K562 (cell line): ENCODE measurements at regions not wholly inside any gene's neighbourhood (a gene's known extent, or its start where the extent isn't known, plus 50 kb on each side); places are given as distances from the start of the nearest gene placed in this dataset.

Source experiments
- CBX8 ChIP-seq: fragments of 200-600 bp; sonication (generic); IDR thresholded peaks from 2 replicates; pipeline ENCODE4 v1.6.1; 2012; ENCODE audit warnings: borderline replicate concordance, mixed run types, low read depth, mild to moderate bottlenecking, moderate library complexity, mixed read lengths, low read length, control low read depth, inconsistent platforms; ENCODE audit not compliant: poor library complexity, severe bottlenecking; ENCODE audit errors: extremely low read depth
- CEBPG ChIP-seq, 3 experiments: fragments of 200-800 bp in 1 of 3; sonication (Bioruptor generic) in 1 of 3; sonication (generic) in 1 of 3; formaldehyde crosslinking in 1 of 3; IDR thresholded peaks in 2 of 3; conservative IDR thresholded peaks in 1 of 3; 2 replicates each; pipeline versions ENCODE4 v1.6.1 to v1.8.0; 2016 to 2022; ENCODE audit warnings: missing compliant biosample characterization in 2 of 3, missing genetic modification characterization in 2 of 3, mild to moderate bottlenecking in 1 of 3, missing genetic modification reagents in 1 of 3
- CHD2 ChIP-seq: IDR thresholded peaks from 2 replicates; pipeline ENCODE4 v1.6.1; 2011; ENCODE audit warnings: low read depth, low read length
- DACH1 ChIP-seq: fragments of 450-650 bp; IDR thresholded peaks from 2 replicates; pipeline ENCODE4 v1.6.1; 2018; ENCODE audit not compliant: partially characterized antibody
- ETV6 ChIP-seq, 3 experiments: fragments of 150-350 bp in 1 of 3; sonication (generic) in 1 of 3; formaldehyde crosslinking in 1 of 3; IDR thresholded peaks; 2 replicates each; pipeline versions ENCODE4 v1.6.1 to v1.8.0; 2014 to 2022; ENCODE audit warnings: borderline replicate concordance in 2 of 3, low read depth in 2 of 3, antibody characterized with exemption in 1 of 3, low read length in 1 of 3, mild to moderate bottlenecking in 1 of 3, missing genetic modification reagents in 1 of 3
- FOXA3 ChIP-seq, 2 experiments: fragments of 450-650 bp in 1 of 2; sonication (generic) in 1 of 2; formaldehyde crosslinking; IDR thresholded peaks in 1 of 2; conservative IDR thresholded peaks in 1 of 2; 2 replicates each; pipeline versions ENCODE4 v1.4.0 to v1.8.0; 2020 to 2022; ENCODE audit warnings: mild to moderate bottlenecking in 2 of 2, missing genetic modification reagents in 1 of 2
- FOXP1 ChIP-seq: sonication (generic); formaldehyde crosslinking; IDR thresholded peaks from 2 replicates; pipeline ENCODE4 v1.8.0; 2022; ENCODE audit warnings: mild to moderate bottlenecking, missing genetic modification reagents
- GTF2F1 ChIP-seq: IDR thresholded peaks from 2 replicates; pipeline ENCODE4 v1.6.1; 2011; ENCODE audit warnings: low read depth, low read length, improper control_type of control experiment
- JUN ChIP-seq, 2 experiments: sonication (generic) in 1 of 2; formaldehyde crosslinking in 1 of 2; IDR thresholded peaks; 2 replicates each; pipeline versions ENCODE4 v1.6.1 to v1.8.0; 2012 to 2022; ENCODE audit warnings: borderline replicate concordance in 2 of 2, mild to moderate bottlenecking in 2 of 2, improper control_type of control experiment in 1 of 2, low read depth in 1 of 2, low read length in 1 of 2, missing genetic modification reagents in 1 of 2
- KDM1A ChIP-seq, 2 experiments: fragments of 450-650 bp; IDR thresholded peaks; 2 replicates each; pipeline ENCODE4 v1.6.1; 2016; ENCODE audit warnings: mild to moderate bottlenecking in 2 of 2
- MYC ChIP-seq, 2 experiments: fragments of 250-450 bp in 1 of 2; sonication (Bioruptor Pico) in 1 of 2; IDR thresholded peaks; 2 replicates each; pipeline versions ENCODE4 v1.5.1 to v1.6.1; 2012 to 2021; ENCODE audit warnings: low read depth in 2 of 2, borderline replicate concordance in 1 of 2, improper control_type of control experiment in 1 of 2, low read length in 1 of 2, mild to moderate bottlenecking in 1 of 2, moderate library complexity in 1 of 2
- NCOR1 ChIP-seq: fragments of 450-650 bp; IDR thresholded peaks from 2 replicates; pipeline ENCODE4 v1.6.1; 2016; ENCODE audit warnings: mild to moderate bottlenecking, moderate library complexity
- POLR2A ChIP-seq: fragments of 450-650 bp; conservative IDR thresholded peaks from 2 replicates; pipeline ENCODE4 v1.6.1; 2016
- PURB ChIP-seq: sonication (generic); formaldehyde crosslinking; IDR thresholded peaks from 2 replicates; pipeline ENCODE4 v1.9.0; 2021; ENCODE audit warnings: low read depth, mild to moderate bottlenecking, missing genetic modification reagents
- RBM17 ChIP-seq: fragments of 200-400 bp; formaldehyde crosslinking; IDR thresholded peaks from 2 replicates; pipeline ENCODE4 v1.6.1; 2017; ENCODE audit warnings: low read depth, mild to moderate bottlenecking, low read length, borderline replicate concordance
- RBM39 ChIP-seq: fragments of 200-400 bp; formaldehyde crosslinking; optimal IDR thresholded peaks from 2 replicates; pipeline ENCODE3; 2018; ENCODE audit warnings: low read depth, low read length
- RFX1 ChIP-seq: fragments of 450-650 bp; IDR thresholded peaks from 2 replicates; pipeline ENCODE4 v1.6.1; 2016; ENCODE audit warnings: mild to moderate bottlenecking, moderate library complexity
- SOX6 ChIP-seq: fragments of 450-650 bp; IDR thresholded peaks from 2 replicates; pipeline ENCODE4 v1.6.1; 2014; ENCODE audit warnings: mild to moderate bottlenecking
- STAT5A ChIP-seq: IDR thresholded peaks from 2 replicates; pipeline ENCODE4 v1.6.1; 2012; ENCODE audit warnings: low read length, inconsistent platforms, borderline replicate concordance
- TAF15 ChIP-seq: fragments of 200-400 bp; formaldehyde crosslinking; IDR thresholded peaks from 2 replicates; pipeline ENCODE4 v1.6.1; 2017; ENCODE audit warnings: mild to moderate bottlenecking, low read depth, low read length, moderate library complexity
- ZSCAN32 ChIP-seq: fragments of 450-650 bp; formaldehyde crosslinking; IDR thresholded peaks from 2 replicates; pipeline ENCODE4 v1.4.0; 2020; ENCODE audit warnings: mild to moderate bottlenecking, moderate library complexity
- TF ChIP-seq, protein P1 (sequence below): fragments of 450-650 bp; conservative IDR thresholded peaks from 2 replicates; pipeline ENCODE4 v1.6.1; 2016; ENCODE audit warnings: missing genetic modification characterization, low read depth, mild to moderate bottlenecking, missing compliant biosample characterization, moderate library complexity
- TF ChIP-seq, protein P2 (sequence below): fragments of 250-450 bp; sonication (Bioruptor Pico); IDR thresholded peaks from 2 replicates; pipeline ENCODE4 v1.8.0; 2021; ENCODE audit warnings: moderate library complexity, mild to moderate bottlenecking, inconsistent platforms
- TF ChIP-seq, protein P3 (sequence below): fragments of 450-650 bp; formaldehyde crosslinking; IDR thresholded peaks from 2 replicates; pipeline ENCODE4 v1.4.0; 2022; ENCODE audit warnings: mild to moderate bottlenecking, moderate library complexity

DNA sequence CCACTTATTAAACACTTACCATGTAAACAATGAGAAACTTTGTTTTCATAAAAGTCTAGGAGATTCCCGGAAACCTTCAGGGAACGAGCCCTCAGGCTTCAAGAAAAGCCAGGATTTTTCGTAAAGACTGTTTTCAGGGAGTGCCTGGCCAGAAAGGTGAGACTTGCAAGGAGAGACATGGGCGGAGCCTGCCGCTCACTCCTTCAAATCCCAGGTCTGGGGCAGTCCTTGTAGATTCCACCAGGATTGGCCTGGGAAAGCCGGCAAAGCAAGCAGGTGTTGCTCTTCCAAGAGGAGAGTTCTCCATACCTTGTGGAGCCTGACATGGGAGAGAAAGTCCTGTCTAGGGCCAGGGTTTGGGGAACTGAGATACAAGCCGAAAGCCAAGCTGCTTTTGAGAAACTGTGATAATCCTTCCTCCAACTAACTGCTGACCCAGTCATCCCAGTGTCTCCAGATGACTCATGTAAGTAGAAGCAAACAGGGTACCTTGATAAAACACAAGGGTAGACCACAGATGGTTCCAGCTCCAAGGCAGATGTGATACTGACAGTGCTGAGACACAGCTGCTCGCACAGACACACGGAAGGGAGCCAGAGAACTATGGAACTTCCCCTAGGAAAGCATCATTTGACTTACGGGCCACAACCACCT, 69.4 kb upstream of the NAA20 start (continued):
- TF ChIP-seq KDM1A (IDR thresholded peaks at IDR 0.05): peak; percentile 17 to 32; a peak in 1 of 4 replicates
- TF ChIP-seq, protein P1, sequence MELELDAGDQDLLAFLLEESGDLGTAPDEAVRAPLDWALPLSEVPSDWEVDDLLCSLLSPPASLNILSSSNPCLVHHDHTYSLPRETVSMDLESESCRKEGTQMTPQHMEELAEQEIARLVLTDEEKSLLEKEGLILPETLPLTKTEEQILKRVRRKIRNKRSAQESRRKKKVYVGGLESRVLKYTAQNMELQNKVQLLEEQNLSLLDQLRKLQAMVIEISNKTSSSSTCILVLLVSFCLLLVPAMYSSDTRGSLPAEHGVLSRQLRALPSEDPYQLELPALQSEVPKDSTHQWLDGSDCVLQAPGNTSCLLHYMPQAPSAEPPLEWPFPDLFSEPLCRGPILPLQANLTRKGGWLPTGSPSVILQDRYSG (tag): no peak
- no peak for TF ChIP-seq CBX8
- no peak for TF ChIP-seq CHD2
- TF ChIP-seq CEBPG (CRISPR knock-in tag; IDR thresholded peaks at IDR 0.05): no peak
- TF ChIP-seq CEBPG (tag; conservative IDR thresholded peaks at IDR 0.05 in 1 of 2, IDR thresholded peaks at IDR 0.05 in 1 of 2): no peak
- no peak for TF ChIP-seq FOXA3 (CRISPR knock-in tag; conservative IDR thresholded peaks at IDR 0.05 in 1 of 2, IDR thresholded peaks at IDR 0.05 in 1 of 2)
- TF ChIP-seq MYC (IDR thresholded peaks at IDR 0.05; ENCODE audit: low read depth, low read length): no peak
- no peak for TF ChIP-seq MYC (CRISPR knock-in tag; IDR thresholded peaks at IDR 0.05; ENCODE audit: borderline replicate concordance, low read depth)
- TF ChIP-seq JUN (IDR thresholded peaks at IDR 0.05; ENCODE audit: borderline replicate concordance, low read depth, low read length): peak; percentile 70; the same call in 1 of the 2 replicates
- no peak for TF ChIP-seq JUN (CRISPR knock-in tag; IDR thresholded peaks at IDR 0.05; ENCODE audit: borderline replicate concordance)
- no peak for TF ChIP-seq DACH1
- TF ChIP-seq, protein P2, sequence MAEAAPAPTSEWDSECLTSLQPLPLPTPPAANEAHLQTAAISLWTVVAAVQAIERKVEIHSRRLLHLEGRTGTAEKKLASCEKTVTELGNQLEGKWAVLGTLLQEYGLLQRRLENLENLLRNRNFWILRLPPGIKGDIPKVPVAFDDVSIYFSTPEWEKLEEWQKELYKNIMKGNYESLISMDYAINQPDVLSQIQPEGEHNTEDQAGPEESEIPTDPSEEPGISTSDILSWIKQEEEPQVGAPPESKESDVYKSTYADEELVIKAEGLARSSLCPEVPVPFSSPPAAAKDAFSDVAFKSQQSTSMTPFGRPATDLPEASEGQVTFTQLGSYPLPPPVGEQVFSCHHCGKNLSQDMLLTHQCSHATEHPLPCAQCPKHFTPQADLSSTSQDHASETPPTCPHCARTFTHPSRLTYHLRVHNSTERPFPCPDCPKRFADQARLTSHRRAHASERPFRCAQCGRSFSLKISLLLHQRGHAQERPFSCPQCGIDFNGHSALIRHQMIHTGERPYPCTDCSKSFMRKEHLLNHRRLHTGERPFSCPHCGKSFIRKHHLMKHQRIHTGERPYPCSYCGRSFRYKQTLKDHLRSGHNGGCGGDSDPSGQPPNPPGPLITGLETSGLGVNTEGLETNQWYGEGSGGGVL (CRISPR knock-in tag): no peak
- TF ChIP-seq RFX1: no peak
- no peak for TF ChIP-seq PURB
- TF ChIP-seq, protein P3, sequence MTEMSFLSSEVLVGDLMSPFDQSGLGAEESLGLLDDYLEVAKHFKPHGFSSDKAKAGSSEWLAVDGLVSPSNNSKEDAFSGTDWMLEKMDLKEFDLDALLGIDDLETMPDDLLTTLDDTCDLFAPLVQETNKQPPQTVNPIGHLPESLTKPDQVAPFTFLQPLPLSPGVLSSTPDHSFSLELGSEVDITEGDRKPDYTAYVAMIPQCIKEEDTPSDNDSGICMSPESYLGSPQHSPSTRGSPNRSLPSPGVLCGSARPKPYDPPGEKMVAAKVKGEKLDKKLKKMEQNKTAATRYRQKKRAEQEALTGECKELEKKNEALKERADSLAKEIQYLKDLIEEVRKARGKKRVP (CRISPR knock-in tag): no peak
- peak; percentile 50 for TF ChIP-seq STAT5A
- no peak for TF ChIP-seq ETV6 (IDR thresholded peaks at IDR 0.05; ENCODE audit: borderline replicate concordance in 1 of 2, low read depth in 2 of 2, low read length in 1 of 2)
- TF ChIP-seq ETV6 (CRISPR knock-in tag; IDR thresholded peaks at IDR 0.05; ENCODE audit: borderline replicate concordance): no peak
- TF ChIP-seq SOX6: no peak
- TF ChIP-seq GTF2F1: no peak
- no peak for TF ChIP-seq RBM39
- no peak for TF ChIP-seq RBM17
- peak; percentile 81 for TF ChIP-seq NCOR1
- no peak for TF ChIP-seq TAF15
- TF ChIP-seq FOXP1 (CRISPR knock-in tag): no peak
- no peak for TF ChIP-seq POLR2A
- no peak for TF ChIP-seq ZSCAN32 (CRISPR knock-in tag)
